ENCODE measurements at regions not wholly inside any gene's neighbourhood (a gene's known extent, or its start where the extent isn't known, plus 50 kb on each side); places are given as distances from the start of the nearest gene placed in this dataset.
"Not testable (repeated sequence)": the region's sequence is repeated elsewhere in the genome, so short reads cannot be mapped to it uniquely, and the experiment has no call there.

DNA sequence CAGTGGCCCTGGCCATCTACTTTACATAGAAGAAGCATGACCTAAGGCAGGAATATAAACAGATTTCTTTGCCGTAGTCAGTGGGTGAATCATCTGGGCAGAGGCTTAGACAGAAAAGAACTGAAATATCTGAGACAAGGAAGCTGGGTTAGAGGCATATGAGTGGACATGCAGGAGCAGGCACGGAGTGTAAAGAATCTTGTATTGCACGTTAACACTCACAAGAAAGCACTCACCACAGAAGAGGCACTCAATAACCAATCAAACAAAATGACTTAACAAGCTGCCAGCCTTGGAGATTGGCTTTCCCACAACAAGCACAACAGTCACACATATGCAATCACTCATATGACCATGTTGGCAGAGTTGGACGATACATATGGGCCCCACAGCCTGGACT is 364.9 kb downstream of the FOXD4L5 start:
- not testable (repeated sequence) for H3K36me3 ChIP-seq (ENCODE audit: control insufficient read depth, insufficient read depth, low read length); H3K4me3 ChIP-seq (ENCODE audit: low read depth, low read length); DNase-seq (ENCODE audit: low read depth); H3K27me3 ChIP-seq (ENCODE audit: control insufficient read depth, insufficient read depth, low read length)

DNA sequence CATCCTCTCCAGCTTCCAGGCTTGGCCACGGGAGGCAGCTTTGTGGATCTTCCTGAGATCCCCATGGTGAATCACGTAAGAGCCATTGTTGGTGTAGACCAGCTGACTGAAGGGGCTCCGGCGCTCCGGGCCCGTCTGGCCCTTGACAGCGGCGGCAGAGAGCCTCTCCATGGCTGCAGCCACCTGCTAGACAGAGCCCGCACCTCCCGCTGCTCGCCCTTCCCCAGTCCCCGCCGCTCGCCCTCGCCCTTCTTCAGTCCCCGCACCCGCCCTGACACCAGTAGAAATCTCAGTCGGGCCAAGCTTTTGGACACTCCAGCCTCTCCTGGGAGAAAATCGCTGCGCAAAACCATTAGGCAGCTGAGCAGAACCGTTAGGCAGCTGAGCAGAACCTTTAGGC is 396.4 kb downstream of the FOXD4L5 start:
- not testable (repeated sequence) for H3K27me3 ChIP-seq (ENCODE audit: control insufficient read depth, insufficient read depth, low read length); DNase-seq (ENCODE audit: low read depth); H3K36me3 ChIP-seq (ENCODE audit: control insufficient read depth, insufficient read depth, low read length); H3K4me3 ChIP-seq (ENCODE audit: low read depth, low read length)

DNA sequence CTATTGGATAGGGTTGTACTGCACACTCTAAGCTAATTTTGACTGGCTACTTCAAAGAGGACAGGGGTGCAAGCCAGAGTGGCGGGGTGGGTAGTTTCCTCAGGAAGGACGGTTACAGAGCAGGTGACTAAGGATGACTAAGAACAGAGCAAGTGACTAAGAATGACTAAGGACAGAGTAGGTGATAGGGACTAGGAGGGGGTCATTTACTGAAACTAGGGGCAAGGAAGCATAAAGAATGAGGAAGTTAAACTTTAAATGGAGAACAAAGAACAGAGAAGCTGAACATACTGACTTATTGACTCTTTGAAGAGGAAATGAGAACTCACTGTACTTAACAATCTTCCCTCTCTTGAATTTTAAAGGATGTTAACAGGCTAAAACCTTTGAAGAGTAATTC is 414.4 kb downstream of the FOXD4L5 start:
- not testable (repeated sequence) for H3K36me3 ChIP-seq (ENCODE audit: control insufficient read depth, insufficient read depth, low read length); H3K4me3 ChIP-seq (ENCODE audit: low read depth, low read length); H3K27me3 ChIP-seq (ENCODE audit: control insufficient read depth, insufficient read depth, low read length)
- DNase-seq (ENCODE audit: low read depth), result peak; percentile 57
